Smooth muscle cell (in vitro differentiated cells): ENCODE measurements at regions not wholly inside any gene's neighbourhood (a gene's known extent, or its start where the extent isn't known, plus 50 kb on each side); places are given as distances from the start of the nearest gene placed in this dataset.

Experiments used
- DNase-seq: peaks from one replicate; lab custom pipeline; 2025; ENCODE audit not compliant: unreplicated experiment; lab: John Stamatoyannopoulos, UW
- H2AFZ ChIP-seq: fragments of 200-600 bp; sonication (generic); 2 replicates; pipeline ENCODE4 v1.6.0; 2016; ENCODE audit warnings: antibody characterized with exemption, low read depth, mild to moderate bottlenecking
- H3F3A ChIP-seq: fragments of 200-600 bp; sonication (generic); 2 replicates; pipeline ENCODE4 v1.6.0; 2017; ENCODE audit warnings: antibody characterized with exemption, low read depth
- H3K27ac ChIP-seq: fragments of 200-600 bp; sonication (generic); 2 replicates; pipeline ENCODE4 v1.5.1; 2016; ENCODE audit warnings: low read depth, mild to moderate bottlenecking
- H3K27me3 ChIP-seq: fragments of 200-600 bp; sonication (generic); 2 replicates; pipeline ENCODE4 v1.6.1; 2016; ENCODE audit warnings: low read depth, mild to moderate bottlenecking
- H3K36me3 ChIP-seq: fragments of 200-600 bp; sonication (generic); 2 replicates; pipeline ENCODE4 v1.5.1; 2016; ENCODE audit warnings: low read depth
- H3K4me1 ChIP-seq: fragments of 200-600 bp; sonication (generic); 2 replicates; pipeline ENCODE4 v1.5.1; 2016; ENCODE audit warnings: low read depth
- H3K4me2 ChIP-seq: fragments of 200-600 bp; sonication (generic); 2 replicates; pipeline ENCODE4 v1.6.0; 2016; ENCODE audit warnings: mild to moderate bottlenecking
- H3K4me3 ChIP-seq: fragments of 200-600 bp; sonication (generic); 2 replicates; pipeline ENCODE4 v1.5.1; 2016; ENCODE audit warnings: mild to moderate bottlenecking
- H3K79me2 ChIP-seq: fragments of 200-600 bp; sonication (generic); 2 replicates; pipeline ENCODE4 v1.6.0; 2016; ENCODE audit warnings: low read depth, mild to moderate bottlenecking
- H3K9ac ChIP-seq: fragments of 200-600 bp; sonication (generic); 2 replicates; pipeline ENCODE4 v1.6.0; 2016; ENCODE audit warnings: low read depth
- H3K9me3 ChIP-seq: fragments of 200-600 bp; sonication (generic); replicated peaks from 2 replicates; pipeline ENCODE4 v1.5.1; 2016; ENCODE audit warnings: low read depth
- H4K20me1 ChIP-seq: fragments of 200-600 bp; sonication (generic); 2 replicates; pipeline ENCODE4 v1.6.0; 2016; ENCODE audit warnings: low read depth
- CTCF ChIP-seq: fragments of 200-600 bp; sonication (generic); IDR thresholded peaks from 2 replicates; pipeline ENCODE4 v1.5.1; 2017; ENCODE audit warnings: borderline replicate concordance, mild to moderate bottlenecking, antibody characterized with exemption; ENCODE audit not compliant: insufficient read depth, poor library complexity, severe bottlenecking
- WGBS: methylation state at CpG from one replicate; pipeline ENCODE4 v1.1.7; 2016; ENCODE audit warnings: low lambda C conversion rate; 5-methylcytosine and 5-hydroxymethylcytosine counted together

DNA sequence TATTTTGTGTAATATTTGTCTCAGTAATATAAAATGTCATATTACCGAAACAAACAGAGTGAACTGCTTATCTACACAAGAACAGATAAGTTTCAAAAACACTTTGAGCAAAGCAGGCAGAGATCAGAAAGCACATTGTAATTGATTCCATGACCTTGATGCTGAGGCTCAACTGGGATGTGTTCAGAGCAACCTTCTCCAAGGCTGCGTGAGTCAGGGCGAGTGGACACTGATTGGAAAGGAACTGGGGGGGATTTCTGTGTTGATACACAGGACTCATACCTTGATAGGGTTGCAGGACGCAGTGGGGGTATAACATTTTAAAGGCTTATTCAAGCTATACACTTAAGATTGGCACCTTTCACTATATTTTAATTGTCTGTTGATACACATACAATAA is 1136.3 kb downstream of the UQCRFS1 start:
- DNase-seq, result no peak
- H3K27ac ChIP-seq, result no peak overlapping the region
- no peaks in the 10 kb centered on the region for H3F3A ChIP-seq
- WGBS, result 92% methylated on average over 4 of the region's 4 CpGs
- H3K4me1 ChIP-seq, result no peaks in the 10 kb centered on the region
- no peak overlapping the region for H3K4me3 ChIP-seq
- H3K9ac ChIP-seq, result no peak overlapping the region
- no peak overlapping the region for H3K4me2 ChIP-seq
- H3K27me3 ChIP-seq, result no peaks in the 10 kb centered on the region
- no peaks in the 10 kb centered on the region for H3K9me3 ChIP-seq
- H3K36me3 ChIP-seq, result no peaks in the 10 kb centered on the region
- no peak overlapping the region for H2AFZ ChIP-seq
- no peaks in the 10 kb centered on the region for H3K79me2 ChIP-seq
- no peak for TF ChIP-seq CTCF
- H4K20me1 ChIP-seq, result no peaks in the 10 kb centered on the region

GRCh38 chr19:28075229-28075628 is 1137.7 kb downstream of the UQCRFS1 start:
- Histone ChIP-seq H3F3A (no peaks in the 10 kb centered on the region), H3K36me3 (no peaks in the 10 kb centered on the region), H4K20me1 (no peaks in the 10 kb centered on the region), H3K4me1 (no peaks in the 10 kb centered on the region), H3K4me3 (no peak overlapping the region), H2AFZ (no peak overlapping the region), H3K79me2 (no peaks in the 10 kb centered on the region), H3K27me3 (no peaks in the 10 kb centered on the region), H3K9me3 (no peaks in the 10 kb centered on the region), H3K27ac (no peak overlapping the region), H3K4me2 (no peak overlapping the region), H3K9ac (no peak overlapping the region)
- TF ChIP-seq CTCF, result no peak
- WGBS, result 94% methylated on average over 1 of the region's 1 CpG
- no peak for DNase-seq

DNA sequence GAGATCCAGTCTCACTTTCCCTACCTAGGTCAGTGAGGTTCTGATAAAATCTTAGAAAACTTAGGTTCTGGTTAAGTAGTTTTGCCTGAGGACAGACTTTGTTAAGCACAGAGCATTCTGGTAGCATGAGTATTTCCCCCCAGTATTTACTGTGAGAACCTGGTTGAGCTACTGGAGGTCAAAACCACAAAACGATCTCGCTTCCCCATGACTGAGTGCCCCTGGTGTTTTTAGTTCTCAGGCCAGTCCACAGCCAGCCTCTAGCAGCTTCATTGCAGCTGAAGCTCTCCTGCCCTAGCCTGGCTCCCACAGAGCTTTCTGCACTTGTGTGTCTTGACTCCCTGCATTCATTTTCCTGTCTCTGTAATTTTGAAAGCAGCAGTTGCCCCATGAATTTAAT is 1138.2 kb downstream of the UQCRFS1 start:
- no peak overlapping the region for H2AFZ ChIP-seq
- WGBS, result 49% methylated on average over 2 of the region's 2 CpGs

More for the DNA sequence above, 1138.2 kb downstream of the UQCRFS1 start:
- TF ChIP-seq CTCF, result no peak
- Histone ChIP-seq H3K4me2 (no peak overlapping the region), H3F3A (no peaks in the 10 kb centered on the region), H3K27me3 (no peaks in the 10 kb centered on the region), H3K79me2 (no peaks in the 10 kb centered on the region), H3K9me3 (no peaks in the 10 kb centered on the region), H3K9ac (no peak overlapping the region), H3K4me1 (no peaks in the 10 kb centered on the region), H3K4me3 (no peak overlapping the region), H4K20me1 (no peaks in the 10 kb centered on the region), H3K36me3 (no peaks in the 10 kb centered on the region), H3K27ac (no peak overlapping the region)
- DNase-seq, result no peak
